H1 (cell line): ENCODE measurements at regions not wholly inside any gene's neighbourhood (a gene's known extent, or its start where the extent isn't known, plus 50 kb on each side); places are given as distances from the start of the nearest gene placed in this dataset.

ENCODE experiments used
- CTCF ChIA-PET: fragments of 300-600 bp; sonication (Branson Sonifier 250); formaldehyde crosslinking; loops from one replicate; lab custom pipeline; 2021; ENCODE audit not compliant: partially characterized antibody; lab: Charles Lee
- POLR2A ChIA-PET: fragments of 300-600 bp; sonication (Branson Sonifier 250); formaldehyde crosslinking; loops from one replicate; lab custom pipeline; 2021; ENCODE audit warnings: inconsistent platforms; ENCODE audit not compliant: partially characterized antibody; lab: Charles Lee
- DNase-seq, 2 experiments: peaks; one replicate each; pipeline versions ENCODE4 v3.0.0 to v3.0.0-alpha.2; 2010 to 2022; ENCODE audit warnings: low spot score in 2 of 2, low read depth in 1 of 2, mixed read lengths in 1 of 2
- FAIRE-seq: peaks from 2 replicates; lab custom pipeline; 2011; peaks lifted over from hg19 to GRCh38; lab: Jason Lieb, UNC
- H2AFZ ChIP-seq: 2 replicates; pipeline ENCODE4 v1.8.1; 2012; ENCODE audit warnings: low read length, inconsistent platforms
- H2AK5ac ChIP-seq: 2 replicates; pipeline ENCODE4 v1.6.1; 2013; ENCODE audit warnings: low read depth, low read length
- H2BK120ac ChIP-seq: replicated peaks from 2 replicates; pipeline ENCODE3; 2013; ENCODE audit warnings: low read depth, low read length, inconsistent platforms
- H2BK12ac ChIP-seq: 2 replicates; pipeline ENCODE4 v1.6.1; 2013; ENCODE audit warnings: low read depth, low read length
- H2BK15ac ChIP-seq: 2 replicates; pipeline ENCODE4 v1.6.1; 2013; ENCODE audit warnings: low read length
- H2BK20ac ChIP-seq: 2 replicates; pipeline ENCODE4 v1.6.1; 2013; ENCODE audit warnings: low read length
- H2BK5ac ChIP-seq: 2 replicates; pipeline ENCODE4 v1.6.1; 2013; ENCODE audit warnings: low read depth, low read length
- H3K14ac ChIP-seq: 2 replicates; pipeline ENCODE4 v1.6.1; 2013; ENCODE audit warnings: inconsistent platforms; ENCODE audit not compliant: insufficient read length
- H3K18ac ChIP-seq: 2 replicates; pipeline ENCODE4 v1.6.1; 2013; ENCODE audit warnings: low read length; ENCODE audit errors: extremely low read depth
- H3K23ac ChIP-seq: 2 replicates; pipeline ENCODE4 v1.6.1; 2013; ENCODE audit warnings: inconsistent platforms; ENCODE audit not compliant: insufficient read length
- H3K23me2 ChIP-seq: 2 replicates; pipeline ENCODE4 v1.6.1; 2013; ENCODE audit warnings: low read depth, low read length
- H3K27ac ChIP-seq: 2 replicates; pipeline ENCODE4 v1.6.1; 2011; ENCODE audit warnings: low read depth, low read length, inconsistent platforms
- H3K27me3 ChIP-seq, 4 experiments: replicated peaks in 1 of 4; 1 replicate in 1 of 4; 2 replicates in 3 of 4; pipeline versions ENCODE4 v1.6.1 to v1.8.1; 2011 to 2013; ENCODE audit warnings: low read length in 3 of 4, mild to moderate bottlenecking in 3 of 4, inconsistent platforms in 2 of 4, mixed read lengths in 2 of 4, moderate library complexity in 1 of 4; ENCODE audit not compliant: control insufficient read depth in 3 of 4, insufficient read depth in 3 of 4; ENCODE audit errors: extremely low read depth in 1 of 4
- H3K36me3 ChIP-seq, 4 experiments: 2 replicates each; pipeline versions ENCODE4 v1.6.1 to v1.8.1; 2011 to 2013; ENCODE audit warnings: mild to moderate bottlenecking in 4 of 4, low read length in 3 of 4, moderate library complexity in 2 of 4, control low read depth in 1 of 4, inconsistent platforms in 1 of 4; ENCODE audit not compliant: insufficient read depth in 4 of 4, control insufficient read depth in 2 of 4
- H3K4ac ChIP-seq: replicated peaks from 2 replicates; pipeline ENCODE3; 2013; ENCODE audit warnings: low read length, low read depth, mixed read lengths, inconsistent platforms; ENCODE audit not compliant: insufficient read length
- H3K4me1 ChIP-seq, 4 experiments: replicated peaks in 1 of 4; 1 replicate in 1 of 4; 2 replicates in 3 of 4; pipeline versions ENCODE4 v1.6.1 to v1.8.1; 2011 to 2013; ENCODE audit warnings: low read length in 3 of 4, inconsistent platforms in 2 of 4, mixed read lengths in 1 of 4; ENCODE audit not compliant: insufficient read depth in 4 of 4, control insufficient read depth in 3 of 4
- H3K4me2 ChIP-seq, 2 experiments: 2 replicates each; pipeline versions ENCODE4 v1.6.1 to v1.8.1; 2011 to 2013; ENCODE audit warnings: low read depth in 2 of 2, low read length in 2 of 2, control low read depth in 1 of 2, inconsistent platforms in 1 of 2, mild to moderate bottlenecking in 1 of 2; ENCODE audit not compliant: insufficient read depth in 1 of 2
- H3K4me3 ChIP-seq, 4 experiments: fragments of 200-600, 300-600 bp in 1 of 4; sonication (generic), shearing (Covaris generic), sonication (Bioruptor Twin) in 1 of 4; 2 replicates each; pipeline versions ENCODE4 v1.5.1 to v1.8.1; 2011 to 2016; ENCODE audit warnings: low read length in 4 of 4, low read depth in 3 of 4, control low read depth in 2 of 4, inconsistent platforms in 2 of 4, mild to moderate bottlenecking in 2 of 4, mixed read lengths in 1 of 4, moderate library complexity in 1 of 4; ENCODE audit not compliant: insufficient read depth in 2 of 4; ENCODE audit errors: extremely low read depth in 1 of 4
- H3K56ac ChIP-seq: replicated peaks from 2 replicates; pipeline ENCODE3; 2013; ENCODE audit warnings: low read depth, mild to moderate bottlenecking, mixed read lengths, low read length, inconsistent platforms; ENCODE audit not compliant: insufficient read length
- H3K79me1 ChIP-seq: 2 replicates; pipeline ENCODE4 v1.6.1; 2013; ENCODE audit warnings: low read depth, low read length, control low read depth
- H3K79me2 ChIP-seq, 2 experiments: 2 replicates each; pipeline versions ENCODE4 v1.6.1 to v1.8.1; 2012 to 2013; ENCODE audit warnings: low read length in 2 of 2, mild to moderate bottlenecking in 2 of 2, inconsistent platforms in 1 of 2; ENCODE audit not compliant: insufficient read depth in 2 of 2, control insufficient read depth in 1 of 2
- H3K9ac ChIP-seq, 4 experiments: replicated peaks in 1 of 4; 1 replicate in 1 of 4; 2 replicates in 3 of 4; pipeline versions ENCODE4 v1.6.1 to v1.8.1; 2011 to 2013; ENCODE audit warnings: low read depth in 3 of 4, low read length in 3 of 4, control low read depth in 2 of 4, mild to moderate bottlenecking in 2 of 4, moderate library complexity in 2 of 4, inconsistent platforms in 1 of 4; ENCODE audit errors: extremely low read depth in 1 of 4
- H3K9me3 ChIP-seq, 2 experiments: 2 replicates each; pipeline versions ENCODE4 v1.6.1 to v1.8.1; 2012 to 2013; ENCODE audit warnings: mild to moderate bottlenecking in 2 of 2, moderate library complexity in 2 of 2, control low read depth in 1 of 2, inconsistent platforms in 1 of 2, low read depth in 1 of 2, low read length in 1 of 2, mixed read lengths in 1 of 2; ENCODE audit not compliant: insufficient read depth in 2 of 2
- H4K20me1 ChIP-seq, 2 experiments: replicated peaks in 1 of 2; 2 replicates each; pipeline versions ENCODE3 to v1.8.1; 2011 to 2013; ENCODE audit warnings: inconsistent platforms in 2 of 2, low read length in 2 of 2, mild to moderate bottlenecking in 1 of 2; ENCODE audit not compliant: insufficient read depth in 2 of 2, control insufficient read depth in 1 of 2
- H4K5ac ChIP-seq: 2 replicates; pipeline ENCODE4 v1.6.1; 2013; ENCODE audit warnings: low read length, low read depth, mixed read lengths, inconsistent platforms; ENCODE audit not compliant: insufficient read length
- H4K8ac ChIP-seq: 2 replicates; pipeline ENCODE4 v1.8.0; 2013; ENCODE audit warnings: mild to moderate bottlenecking, moderate library complexity, low read length, inconsistent platforms; ENCODE audit not compliant: insufficient read depth; ENCODE audit errors: extremely low read depth
- H4K91ac ChIP-seq: replicated peaks from 2 replicates; pipeline ENCODE3; 2013; ENCODE audit warnings: low read length, mixed read lengths, inconsistent platforms; ENCODE audit not compliant: insufficient read length
- ATF2 ChIP-seq: IDR thresholded peaks from 2 replicates; pipeline ENCODE4 v1.6.1; 2012; ENCODE audit warnings: low read length, inconsistent platforms
- ATF3 ChIP-seq: IDR thresholded peaks from 2 replicates; pipeline ENCODE4 v1.6.1; 2011; ENCODE audit warnings: low read depth, mild to moderate bottlenecking, low read length; ENCODE audit not compliant: insufficient read depth
- CREB1 ChIP-seq: IDR thresholded peaks from 2 replicates; pipeline ENCODE4 v1.6.1; 2012; ENCODE audit warnings: inconsistent platforms
- CTBP2 ChIP-seq: IDR thresholded peaks from 2 replicates; pipeline ENCODE4 v1.7.0; 2011; ENCODE audit warnings: borderline replicate concordance, mild to moderate bottlenecking, moderate library complexity, mixed read lengths, low read length; ENCODE audit not compliant: insufficient read depth, insufficient read length
- FOSL1 ChIP-seq: IDR thresholded peaks from 2 replicates; pipeline ENCODE4 v1.6.1; 2011; ENCODE audit warnings: mild to moderate bottlenecking, low read depth, low read length, moderate library complexity; ENCODE audit not compliant: insufficient read depth
- GTF2F1 ChIP-seq: IDR thresholded peaks from 2 replicates; pipeline ENCODE4 v1.6.1; 2012; ENCODE audit warnings: low read depth, low read length, improper control_type of control experiment, borderline replicate concordance
- HDAC6 ChIP-seq: IDR thresholded peaks from one replicate; pipeline ENCODE4 v1.7.1; 2012; ENCODE audit warnings: low read depth, mild to moderate bottlenecking, inconsistent platforms, low read length, moderate library complexity
- RAD21 ChIP-seq, 2 experiments: IDR thresholded peaks in 1 of 2; conservative IDR thresholded peaks in 1 of 2; 2 replicates each; pipeline ENCODE4 v1.6.1; 2011; ENCODE audit warnings: low read depth in 2 of 2, low read length in 2 of 2, improper control_type of control experiment in 1 of 2, inconsistent platforms in 1 of 2, mild to moderate bottlenecking in 1 of 2, moderate library complexity in 1 of 2
- SUZ12 ChIP-seq: fragments of 200-600 bp; sonication (generic); IDR thresholded peaks from 2 replicates; pipeline ENCODE4 v1.6.1; 2012; ENCODE audit warnings: mild to moderate bottlenecking, inconsistent platforms, low read length, moderate library complexity, mixed read lengths
- ZNF274 ChIP-seq: IDR thresholded peaks from 2 replicates; pipeline ENCODE4 v1.7.0; 2012; ENCODE audit warnings: low read length, borderline replicate concordance; ENCODE audit errors: extremely low read depth
- WGBS, 2 experiments: shearing (Covaris generic) in 1 of 2; methylation state at CpG; one replicate each; pipeline versions ENCODE4 v1.1.6 to v1.1.7; 2013 to 2015; ENCODE audit warnings: low lambda C conversion rate in 2 of 2, mixed read lengths in 2 of 2, inconsistent platforms in 1 of 2, low coverage in 1 of 2, missing lambda C conversion rate in 1 of 2; ENCODE audit not compliant: insufficient replicate concordance in 2 of 2, insufficient coverage in 1 of 2, insufficient read length in 1 of 2; ENCODE audit errors: extremely low coverage in 1 of 2, missing lambda C conversion rate in 1 of 2; 5-methylcytosine and 5-hydroxymethylcytosine counted together

GRCh38 chr1:112172294-112172882 is 182.9 kb upstream of the KCND3 start:
- Histone ChIP-seq H2BK15ac (no peak overlapping the region), H3K23ac (no peak overlapping the region), H3K18ac (no peak overlapping the region), H3K4me3 (no peak overlapping the region), H3K79me2 (no peaks in the 10 kb centered on the region), H3K79me1 (no peaks in the 10 kb centered on the region), H3K4ac (no peak overlapping the region), H3K36me3 (no peaks in the 10 kb centered on the region), H3K23me2 (no peaks in the 10 kb centered on the region), H2BK5ac (no peak overlapping the region), H2AK5ac (no peak overlapping the region), H3K56ac (no peak overlapping the region), H2BK20ac (no peak overlapping the region), H4K20me1 (no peaks in the 10 kb centered on the region), H2AFZ (no peak overlapping the region), H2BK12ac (no peak overlapping the region), H3K4me1 (no peaks in the 10 kb centered on the region), H3K4me2 (no peak overlapping the region), H3K14ac (no peak overlapping the region), H4K5ac (no peak overlapping the region), H3K9me3 (no peaks in the 10 kb centered on the region), H4K91ac (no peak overlapping the region), H4K8ac (no peak overlapping the region), H3K9ac (no peak overlapping the region), H2BK120ac (no peak overlapping the region), H3K27ac (no peak overlapping the region), H3K27me3 (no peaks in the 10 kb centered on the region)
- peak; percentile 76 for FAIRE-seq
- WGBS, 2 experiments, result 38% methylated on average over 2 of the region's 2 CpGs; no CpG with 5 or more reads in 1 of the 2 experiments
- DNase-seq, result peak; percentile 15 to 68
- ChIA-PET POLR2A (interaction anchor here (0.6 kb wide), 1 partner anchor 325 kb away, joined by 3 read pairs; no protein-coding TSS in a partner anchor), CTCF (no interaction called here)
- no peak for TF ChIP-seq GTF2F1
- TF ChIP-seq HDAC6, result no peak
- no peak for TF ChIP-seq CTBP2
- TF ChIP-seq CREB1, result no peak
- TF ChIP-seq RAD21 (IDR thresholded peaks at IDR 0.05 in 1 of 2, conservative IDR thresholded peaks at IDR 0.05 in 1 of 2; ENCODE audit: low read depth in 2 of 2, low read length in 2 of 2), result 0 out of 4 replicates have a peak, but pooled peaks of 1 of the 2 experiments have one; percentile 18
- peak; percentile 63 for TF ChIP-seq ATF3
- no peak for TF ChIP-seq ZNF274
- no peak for TF ChIP-seq FOSL1
- TF ChIP-seq ATF2, result no peak
- TF ChIP-seq SUZ12, result no peak
